Heart left ventricle (tissue), 13 donors: ENCODE measurements at regions not wholly inside any gene's neighbourhood (a gene's known extent, or its start where the extent isn't known, plus 50 kb on each side); places are given as distances from the start of the nearest gene placed in this dataset.

Source experiments
- POLR2A ChIP-seq, 2 donors: fragments of 450-650 bp; IDR thresholded peaks; one replicate each; pipeline ENCODE4 v1.6.1; 2017; ENCODE audit warnings: antibody characterized with exemption in 2 of 2, mild to moderate bottlenecking in 2 of 2, moderate library complexity in 2 of 2
- TF ChIP-seq, protein P1 (sequence below), 12 donors: fragments of 200-600 bp; sonication (generic) in 4 of 12; IDR thresholded peaks; one replicate each; pipeline versions ENCODE4 v1.5.0 to v1.8.0; 2018 to 2022; ENCODE audit warnings: antibody characterized with exemption in 12 of 12, mild to moderate bottlenecking in 5 of 12
- donor health status: ischemic (EF 13 %, LVEDD 7.1; RV severe dilation, severe dysfunction).
- donor health status: DM: no; HTN: yes; CAD: no.
- donor health status: DM: no; HTN: no; CAD: no.
- donor health status: ischemic (EF 25% LVEDD 6.9; RV normal size, moderate dysfunction).
- donor health status: ischemic (EF 25% LVEDD 5.7; RV mildly dilated, moderate dysfunction).
- donor health status: ischemic (EF 35%, LVEDD 5.7; RV mildly dilated, moderate dysfunction).
- donor health status: nonischemic (EF 11% LVEDD 7.7; RV severe dilation, severe dysfunction).
- donor health status: DM: yes; HTN: yes; CAD: no.
- donor health status: PGD.
- donor health status: ischemic (EF 29% LVEDD 5.4; RV normal size, mild dysfunction).
- donor health status: nonischemic (EF 23%, LVEDD 6.1; RV moderate dilation, normal function).

DNA sequence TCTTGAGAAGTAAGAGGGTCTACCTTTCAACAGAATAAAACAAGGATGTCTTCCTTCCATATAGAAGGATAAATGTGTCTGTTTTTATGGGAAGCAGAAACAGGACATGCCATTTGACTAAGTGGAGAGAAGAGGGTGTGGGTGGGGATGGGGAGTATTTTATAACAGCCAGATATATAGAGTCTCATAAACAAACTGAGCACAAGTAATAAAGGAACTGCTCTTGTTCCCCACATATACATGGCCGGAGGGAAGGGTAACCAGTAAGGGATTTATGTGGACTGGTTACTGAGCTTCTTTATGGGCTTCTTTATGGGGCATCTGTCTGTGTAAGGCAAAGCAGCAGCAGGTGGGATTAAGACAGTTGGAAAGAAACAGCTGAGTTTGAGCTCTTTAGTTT, 558.1 kb downstream of the REEP3 start:
- TF ChIP-seq, protein P1, sequence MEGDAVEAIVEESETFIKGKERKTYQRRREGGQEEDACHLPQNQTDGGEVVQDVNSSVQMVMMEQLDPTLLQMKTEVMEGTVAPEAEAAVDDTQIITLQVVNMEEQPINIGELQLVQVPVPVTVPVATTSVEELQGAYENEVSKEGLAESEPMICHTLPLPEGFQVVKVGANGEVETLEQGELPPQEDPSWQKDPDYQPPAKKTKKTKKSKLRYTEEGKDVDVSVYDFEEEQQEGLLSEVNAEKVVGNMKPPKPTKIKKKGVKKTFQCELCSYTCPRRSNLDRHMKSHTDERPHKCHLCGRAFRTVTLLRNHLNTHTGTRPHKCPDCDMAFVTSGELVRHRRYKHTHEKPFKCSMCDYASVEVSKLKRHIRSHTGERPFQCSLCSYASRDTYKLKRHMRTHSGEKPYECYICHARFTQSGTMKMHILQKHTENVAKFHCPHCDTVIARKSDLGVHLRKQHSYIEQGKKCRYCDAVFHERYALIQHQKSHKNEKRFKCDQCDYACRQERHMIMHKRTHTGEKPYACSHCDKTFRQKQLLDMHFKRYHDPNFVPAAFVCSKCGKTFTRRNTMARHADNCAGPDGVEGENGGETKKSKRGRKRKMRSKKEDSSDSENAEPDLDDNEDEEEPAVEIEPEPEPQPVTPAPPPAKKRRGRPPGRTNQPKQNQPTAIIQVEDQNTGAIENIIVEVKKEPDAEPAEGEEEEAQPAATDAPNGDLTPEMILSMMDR (IDR thresholded peaks at IDR 0.05) = no peak
- TF ChIP-seq POLR2A (IDR thresholded peaks at IDR 0.05) = no peak
